ENCODE measurements at regions not wholly inside any gene's neighbourhood (a gene's known extent, or its start where the extent isn't known, plus 50 kb on each side); places are given as distances from the start of the nearest gene placed in this dataset.

DNA sequence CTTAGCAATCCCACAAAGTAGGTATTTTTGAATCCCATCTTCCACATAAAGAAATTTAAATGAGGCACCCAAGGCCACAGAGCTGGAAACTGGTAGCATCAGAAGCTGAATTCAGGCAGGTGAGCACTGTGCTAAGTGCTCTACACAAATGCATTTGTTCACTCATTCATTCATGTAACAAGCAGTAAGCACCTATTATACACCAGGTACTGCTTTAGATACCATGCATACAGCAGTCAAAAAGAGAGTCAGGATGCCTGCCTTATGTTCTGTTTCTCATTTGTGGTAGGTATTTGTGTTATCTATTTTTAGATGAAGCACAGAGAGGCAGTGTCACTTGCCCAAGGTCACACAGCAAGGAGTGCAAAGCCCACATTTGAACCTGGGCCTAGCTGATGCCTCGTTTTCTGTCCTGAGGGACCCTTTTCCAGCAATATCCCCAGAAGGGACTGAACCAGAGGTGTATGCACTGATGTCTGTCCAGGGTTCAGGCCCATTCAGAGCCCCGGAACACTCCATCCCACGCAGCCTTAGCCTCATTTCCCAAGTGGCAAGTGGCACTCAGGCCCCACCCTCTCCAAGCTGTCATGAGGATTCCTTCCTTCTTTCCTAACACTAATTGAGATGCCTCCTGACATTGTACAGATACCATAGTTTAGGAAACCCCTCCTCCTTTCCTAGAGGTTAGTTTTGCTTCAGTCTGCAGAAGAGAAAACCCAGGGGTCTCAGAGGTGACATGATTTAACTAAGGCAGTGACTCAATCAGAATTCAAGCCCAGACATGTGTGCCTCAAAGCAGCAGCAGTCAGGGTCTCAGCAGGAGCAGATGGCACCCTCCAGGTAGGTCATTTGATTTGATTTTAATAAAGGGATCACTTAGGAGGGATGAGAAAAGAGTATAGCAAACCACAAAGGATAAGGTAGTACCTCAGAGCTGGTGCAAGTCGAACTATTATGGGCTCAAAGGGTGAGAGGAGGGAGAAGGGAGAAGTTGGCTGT, 61.2 kb upstream of the SIRPA start:
- intact Hi-C loops (cut with micrococcal nuclease), result no loop called here
- Mint-ChIP-seq H3K36me3 (ENCODE audit: insufficient read depth, unreplicated experiment) (peaks cover 13% of the 10 kb centered on the region), H3K27me3 (ENCODE audit: insufficient read depth, unreplicated experiment) (no peaks in the 10 kb centered on the region), H3K4me3 (ENCODE audit: unreplicated experiment) (no peak overlapping the region), H3K4me1 (ENCODE audit: insufficient read depth, unreplicated experiment) (peaks cover 15% of the 10 kb centered on the region), H3K9me3 (ENCODE audit: unreplicated experiment) (no peaks in the 10 kb centered on the region), H3K27ac (ENCODE audit: low read depth, unreplicated experiment) (no peak overlapping the region)
- POLR2A ChIA-PET, result no interaction called here
- no peak for DNase-seq (ENCODE audit: unreplicated experiment)
- BruUV-seq (replicated peaks), result no TSS peak
- CTCF ChIA-PET, result no interaction called here
- TF ChIP-seq, protein P1, sequence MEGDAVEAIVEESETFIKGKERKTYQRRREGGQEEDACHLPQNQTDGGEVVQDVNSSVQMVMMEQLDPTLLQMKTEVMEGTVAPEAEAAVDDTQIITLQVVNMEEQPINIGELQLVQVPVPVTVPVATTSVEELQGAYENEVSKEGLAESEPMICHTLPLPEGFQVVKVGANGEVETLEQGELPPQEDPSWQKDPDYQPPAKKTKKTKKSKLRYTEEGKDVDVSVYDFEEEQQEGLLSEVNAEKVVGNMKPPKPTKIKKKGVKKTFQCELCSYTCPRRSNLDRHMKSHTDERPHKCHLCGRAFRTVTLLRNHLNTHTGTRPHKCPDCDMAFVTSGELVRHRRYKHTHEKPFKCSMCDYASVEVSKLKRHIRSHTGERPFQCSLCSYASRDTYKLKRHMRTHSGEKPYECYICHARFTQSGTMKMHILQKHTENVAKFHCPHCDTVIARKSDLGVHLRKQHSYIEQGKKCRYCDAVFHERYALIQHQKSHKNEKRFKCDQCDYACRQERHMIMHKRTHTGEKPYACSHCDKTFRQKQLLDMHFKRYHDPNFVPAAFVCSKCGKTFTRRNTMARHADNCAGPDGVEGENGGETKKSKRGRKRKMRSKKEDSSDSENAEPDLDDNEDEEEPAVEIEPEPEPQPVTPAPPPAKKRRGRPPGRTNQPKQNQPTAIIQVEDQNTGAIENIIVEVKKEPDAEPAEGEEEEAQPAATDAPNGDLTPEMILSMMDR (IDR thresholded peaks at IDR 0.05; ENCODE audit: unreplicated experiment), result no peak

DNA sequence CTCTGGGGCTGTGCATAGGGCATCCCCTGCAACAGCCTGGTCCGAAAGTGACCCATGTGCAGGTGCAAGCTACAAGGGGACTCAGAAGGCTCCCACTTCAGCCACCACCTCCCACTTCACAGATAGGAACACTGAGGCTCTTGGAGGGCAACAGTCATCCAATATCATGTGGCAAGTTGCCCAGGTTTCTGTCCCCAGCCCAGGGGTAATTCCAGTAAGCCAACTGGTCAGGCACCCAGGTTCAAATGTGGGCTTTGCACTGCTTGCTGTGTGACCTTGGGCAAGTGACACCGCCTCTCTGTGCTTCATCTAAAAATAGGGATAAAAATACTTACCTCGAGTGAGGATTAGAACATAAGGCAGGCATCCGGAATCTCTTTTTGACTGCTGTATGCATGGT, 62.0 kb upstream of the SIRPA start:
- H3K9me3 Mint-ChIP-seq (ENCODE audit: unreplicated experiment), result no peaks in the 10 kb centered on the region
- no TSS peak for BruUV-seq (replicated peaks)
- no peaks in the 10 kb centered on the region for H3K27me3 Mint-ChIP-seq (ENCODE audit: insufficient read depth, unreplicated experiment)
- TF ChIP-seq, protein P1 (IDR thresholded peaks at IDR 0.05; ENCODE audit: unreplicated experiment), result no peak
- H3K36me3 Mint-ChIP-seq (ENCODE audit: insufficient read depth, unreplicated experiment), result peaks cover 10% of the 10 kb centered on the region
- POLR2A ChIA-PET, result interaction anchor here (0.9 to 1.2 kb wide), 2 partner anchors 13 to 38 kb away, joined by 3 to 4 read pairs; no protein-coding TSS in a partner anchor
- CTCF ChIA-PET, result no interaction called here
- peaks cover 22% of the 10 kb centered on the region for H3K4me1 Mint-ChIP-seq (ENCODE audit: insufficient read depth, unreplicated experiment)
- no peak for DNase-seq (ENCODE audit: unreplicated experiment)
- H3K27ac Mint-ChIP-seq (ENCODE audit: low read depth, unreplicated experiment), result no peak overlapping the region
- intact Hi-C loops (cut with micrococcal nuclease), result no loop called here
- H3K4me3 Mint-ChIP-seq (ENCODE audit: unreplicated experiment), result no peak overlapping the region

DNA sequence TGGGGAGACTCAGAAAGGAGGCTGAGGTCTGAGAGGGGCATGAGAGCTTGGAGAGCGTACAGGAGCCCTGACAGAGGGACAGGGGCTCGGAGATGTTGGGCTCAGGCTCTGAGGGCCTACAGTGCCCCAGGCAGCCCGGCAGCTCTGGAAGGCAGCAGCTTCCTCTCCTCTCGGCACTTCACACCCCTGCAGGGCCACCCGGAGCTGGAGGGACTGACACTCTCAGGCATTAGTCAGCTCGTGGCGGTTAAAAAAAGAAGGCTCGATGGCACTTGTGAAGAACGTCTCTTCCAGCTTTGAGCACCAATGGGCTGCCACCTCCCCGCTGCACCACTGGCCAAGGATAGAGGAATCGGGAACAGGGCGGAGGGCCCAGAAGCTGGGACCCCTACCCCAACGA, 62.6 kb upstream of the SIRPA start:
- BruUV-seq (replicated peaks), result no TSS peak
- no peaks in the 10 kb centered on the region for H3K27me3 Mint-ChIP-seq (ENCODE audit: insufficient read depth, unreplicated experiment)
- peaks cover 7% of the 10 kb centered on the region for H3K36me3 Mint-ChIP-seq (ENCODE audit: insufficient read depth, unreplicated experiment)
- intact Hi-C loops (cut with micrococcal nuclease), result no loop called here
- ChIA-PET CTCF (interaction anchor here (0.6 kb wide), 1 partner anchor 209 kb away, joined by 3 read pairs; no protein-coding TSS in a partner anchor), POLR2A (interaction anchor here (0.6 to 3.3 kb wide), 4 partner anchors 11 to 1462 kb away, joined by 3 to 17 read pairs (median 4); no protein-coding TSS in a partner anchor)
- H3K4me1 Mint-ChIP-seq (ENCODE audit: insufficient read depth, unreplicated experiment), result peaks cover 24% of the 10 kb centered on the region
- no peaks in the 10 kb centered on the region for H3K9me3 Mint-ChIP-seq (ENCODE audit: unreplicated experiment)
- no peak overlapping the region for H3K27ac Mint-ChIP-seq (ENCODE audit: low read depth, unreplicated experiment)
- no peak for DNase-seq (ENCODE audit: unreplicated experiment)
- TF ChIP-seq, protein P1 (IDR thresholded peaks at IDR 0.05; ENCODE audit: unreplicated experiment), result no peak
- no peak overlapping the region for H3K4me3 Mint-ChIP-seq (ENCODE audit: unreplicated experiment)

DNA sequence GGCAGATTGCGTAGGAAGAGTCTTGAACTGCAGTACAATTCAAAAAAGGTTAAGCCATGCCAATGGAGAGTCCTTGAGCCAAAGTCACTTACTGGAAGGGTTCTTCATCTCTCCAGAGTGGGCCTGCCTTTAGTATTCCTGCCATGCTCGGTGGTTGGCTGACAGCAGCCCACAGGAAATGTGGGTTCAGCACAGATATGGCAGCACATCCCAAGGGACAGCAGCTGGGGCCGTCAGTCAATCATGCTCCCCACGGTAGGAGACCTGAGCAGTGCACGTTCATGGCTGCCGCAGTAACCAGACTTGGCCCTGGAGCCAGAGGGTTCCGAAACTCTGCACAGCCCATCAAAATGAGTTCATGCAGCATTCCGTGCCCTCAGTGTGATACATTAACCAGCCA, 63.6 kb upstream of the SIRPA start:
- DNase-seq (ENCODE audit: unreplicated experiment), result no peak
- Mint-ChIP-seq H3K4me3 (ENCODE audit: unreplicated experiment) (no peak overlapping the region), H3K9me3 (ENCODE audit: unreplicated experiment) (no peaks in the 10 kb centered on the region), H3K27ac (ENCODE audit: low read depth, unreplicated experiment) (no peak overlapping the region), H3K27me3 (ENCODE audit: insufficient read depth, unreplicated experiment) (no peaks in the 10 kb centered on the region), H3K36me3 (ENCODE audit: insufficient read depth, unreplicated experiment) (peaks cover 6% of the 10 kb centered on the region), H3K4me1 (ENCODE audit: insufficient read depth, unreplicated experiment) (peaks cover 24% of the 10 kb centered on the region)
- CTCF ChIA-PET, result interaction anchor here (0.9 to 1.0 kb wide), 2 partner anchors 8 to 55 kb away, joined by 3 read pairs; no protein-coding TSS in a partner anchor
- TF ChIP-seq, protein P1 (IDR thresholded peaks at IDR 0.05; ENCODE audit: unreplicated experiment), result no peak
- intact Hi-C loops (cut with micrococcal nuclease), result no loop called here
- no TSS peak for BruUV-seq (replicated peaks)
- POLR2A ChIA-PET, result interaction anchor here (1.0 to 3.3 kb wide), 4 partner anchors 10 to 317 kb away, joined by 3 to 17 read pairs (median 4); no protein-coding TSS in a partner anchor

Data from MCF 10A (cell line).